ENCODE measurements at regions not wholly inside any gene's neighbourhood (a gene's known extent, or its start where the extent isn't known, plus 50 kb on each side); places are given as distances from the start of the nearest gene placed in this dataset.
"Not testable (repeated sequence)": the region's sequence is repeated elsewhere in the genome, so short reads cannot be mapped to it uniquely, and the experiment has no call there.

DNA sequence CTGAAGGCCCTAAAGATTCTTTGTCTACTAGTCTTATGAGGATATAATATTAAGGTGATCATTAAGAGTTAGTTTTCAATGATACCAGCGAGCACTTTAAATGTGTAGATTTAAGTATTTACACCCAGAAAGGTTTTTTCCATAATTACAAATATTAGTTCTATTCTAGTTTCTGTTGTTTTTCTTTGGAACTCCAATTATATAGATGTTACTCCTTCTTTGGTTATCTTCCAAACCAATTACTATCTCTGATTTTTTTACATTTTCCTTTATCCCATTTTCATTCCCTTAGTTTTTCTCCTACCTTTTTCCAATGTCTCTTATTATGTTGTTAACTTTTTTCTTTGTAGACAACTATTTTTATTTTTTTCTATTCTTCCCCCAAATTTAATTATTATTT, 355.1 kb downstream of the KCNN2 start:
- Mint-ChIP-seq H3K36me3 (no peaks in the 10 kb centered on the region), H3K27me3 (no peaks in the 10 kb centered on the region), H3K4me3 (no peak overlapping the region), H3K9me3 (peaks cover 11% of the 10 kb centered on the region), H3K27ac (no peak overlapping the region), H3K4me1 (ENCODE audit: low read depth in 2 of 2) (no peaks in the 10 kb centered on the region)
- no peak for ATAC-seq
- DNase-seq (ENCODE audit: low spot score), result no peak

- H3K4me1 Mint-ChIP-seq (ENCODE audit: low read depth in 2 of 2); H3K9me3 Mint-ChIP-seq; H3K27me3 Mint-ChIP-seq; H3K4me3 Mint-ChIP-seq; DNase-seq (ENCODE audit: low spot score); ATAC-seq; H3K36me3 Mint-ChIP-seq; H3K27ac Mint-ChIP-seq: not testable (repeated sequence)
These were observed 342.5 kb downstream of the KCNN2 start for GRCh38 chr5:114704225-114704893.

- H3K4me1 Mint-ChIP-seq (ENCODE audit: low read depth in 2 of 2), result no peaks in the 10 kb centered on the region
- no peak overlapping the region for H3K27ac Mint-ChIP-seq
- H3K4me3 Mint-ChIP-seq, result no peak overlapping the region
- no peaks in the 10 kb centered on the region for H3K9me3 Mint-ChIP-seq
- ATAC-seq, result no peak
- no peak for DNase-seq (ENCODE audit: low spot score)
- peaks cover 4% of the 10 kb centered on the region for H3K36me3 Mint-ChIP-seq
- H3K27me3 Mint-ChIP-seq, result no peaks in the 10 kb centered on the region
These were observed 340.9 kb downstream of the KCNN2 start for GRCh38 chr5:114702731-114703130.

GRCh38 chr5:114702136-114702535, 340.3 kb downstream of the KCNN2 start:
- H3K27me3 Mint-ChIP-seq, result no peaks in the 10 kb centered on the region
- no peak overlapping the region for H3K27ac Mint-ChIP-seq
- H3K9me3 Mint-ChIP-seq, result no peaks in the 10 kb centered on the region
- DNase-seq (ENCODE audit: low spot score) (no peak), ATAC-seq (no peak)
- peaks cover 4% of the 10 kb centered on the region for H3K36me3 Mint-ChIP-seq
- no peaks in the 10 kb centered on the region for H3K4me1 Mint-ChIP-seq (ENCODE audit: low read depth in 2 of 2)
- no peak overlapping the region for H3K4me3 Mint-ChIP-seq

DNA sequence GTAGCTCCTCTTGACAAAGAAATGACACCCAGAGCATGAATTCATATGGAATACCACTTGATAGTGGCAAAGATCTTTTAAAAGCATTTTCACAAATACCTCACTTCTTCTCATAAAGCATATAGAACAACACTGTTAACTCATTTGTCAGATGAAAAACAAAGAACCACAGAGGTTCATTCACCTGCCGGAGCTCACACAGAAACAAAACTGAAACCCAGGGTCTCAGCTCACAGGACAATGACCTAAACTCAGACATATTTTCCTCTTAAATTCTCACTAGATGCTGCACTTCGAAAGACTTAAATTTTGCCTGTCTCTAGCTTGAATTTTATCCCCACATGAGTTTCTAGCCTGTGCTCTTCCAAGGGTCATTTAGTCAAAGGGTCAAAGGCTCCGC, 339.0 kb downstream of the KCNN2 start:
- Mint-ChIP-seq H3K4me3 (no peak overlapping the region), H3K27me3 (no peaks in the 10 kb centered on the region), H3K4me1 (ENCODE audit: low read depth in 2 of 2) (no peaks in the 10 kb centered on the region), H3K9me3 (no peaks in the 10 kb centered on the region), H3K36me3 (peaks cover 4% of the 10 kb centered on the region), H3K27ac (no peak overlapping the region)
- DNase-seq (ENCODE audit: low spot score), result no peak
- ATAC-seq, result no peak

GRCh38 chr5:114695292-114695904, 333.5 kb downstream of the KCNN2 start:
- Mint-ChIP-seq H3K27ac (no peak overlapping the region), H3K9me3 (peaks cover 6% of the 10 kb centered on the region), H3K36me3 (peaks cover 4% of the 10 kb centered on the region), H3K27me3 (no peaks in the 10 kb centered on the region), H3K4me3 (no peak overlapping the region), H3K4me1 (ENCODE audit: low read depth in 2 of 2) (no peaks in the 10 kb centered on the region)
- DNase-seq (ENCODE audit: low spot score) (no peak), ATAC-seq (peak in 1 of 2 donors; percentile 40)

DNA sequence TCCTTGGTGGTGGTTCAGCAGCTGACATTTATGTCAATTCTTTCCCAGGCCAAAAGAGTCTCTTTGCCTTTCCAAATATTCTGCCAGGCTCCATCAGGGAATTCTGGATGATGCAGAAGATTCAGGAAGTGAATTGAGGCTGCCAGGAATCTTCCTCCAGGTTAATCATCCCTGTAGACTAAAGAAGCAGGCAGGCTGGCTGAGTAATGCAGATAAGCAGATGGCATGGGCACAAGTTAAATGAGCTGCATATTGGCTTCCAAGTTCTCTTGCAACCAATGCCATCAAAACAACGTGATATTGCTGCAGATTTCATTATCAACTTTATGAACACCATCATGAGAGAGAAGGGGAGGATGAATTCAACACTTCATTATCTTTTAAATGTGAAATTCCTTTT, 324.5 kb downstream of the KCNN2 start:
- H3K9me3 Mint-ChIP-seq, result peaks cover 6% of the 10 kb centered on the region
- no peaks in the 10 kb centered on the region for H3K4me1 Mint-ChIP-seq (ENCODE audit: low read depth in 2 of 2)
- DNase-seq (ENCODE audit: low spot score) (no peak), ATAC-seq (no peak)
- H3K36me3 Mint-ChIP-seq, result no peaks in the 10 kb centered on the region
- no peak overlapping the region for H3K27ac Mint-ChIP-seq
- H3K4me3 Mint-ChIP-seq, result no peak overlapping the region
- H3K27me3 Mint-ChIP-seq, result no peaks in the 10 kb centered on the region

DNA sequence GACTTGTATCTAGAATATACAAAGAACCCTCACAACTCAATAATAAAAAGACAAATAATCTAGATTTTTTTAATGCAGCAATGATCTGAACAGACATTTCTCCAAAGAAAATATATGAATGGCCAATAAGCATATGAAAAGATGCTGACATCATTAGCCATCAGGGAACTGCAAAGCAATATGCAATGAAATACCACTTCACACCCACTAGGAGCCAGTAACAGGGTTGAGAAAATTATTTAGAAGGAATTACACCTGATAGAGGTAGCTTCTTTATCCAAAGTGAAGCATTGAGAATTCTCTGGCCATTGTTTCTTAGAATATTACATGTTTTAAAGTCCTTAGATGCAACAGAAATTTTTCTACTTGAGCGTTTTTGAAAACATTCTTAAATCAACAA, 316.9 kb downstream of the KCNN2 start:
- no peaks in the 10 kb centered on the region for H3K27me3 Mint-ChIP-seq
- no peaks in the 10 kb centered on the region for H3K4me1 Mint-ChIP-seq (ENCODE audit: low read depth in 2 of 2)
- H3K4me3 Mint-ChIP-seq, result no peak overlapping the region
- DNase-seq (ENCODE audit: low spot score) (no peak), ATAC-seq (no peak)
- H3K27ac Mint-ChIP-seq, result no peak overlapping the region
- peaks cover under 1% of the 10 kb centered on the region for H3K9me3 Mint-ChIP-seq
- H3K36me3 Mint-ChIP-seq, result peaks cover under 1% of the 10 kb centered on the region

GRCh38 chr5:114665551-114665950, 303.7 kb downstream of the KCNN2 start:
- Mint-ChIP-seq H3K36me3 (peaks cover 4% of the 10 kb centered on the region), H3K4me1 (ENCODE audit: low read depth in 2 of 2) (no peaks in the 10 kb centered on the region), H3K4me3 (no peak overlapping the region), H3K27me3 (no peaks in the 10 kb centered on the region), H3K27ac (no peak overlapping the region), H3K9me3 (peaks cover 12% of the 10 kb centered on the region)
- ATAC-seq, result no peak
- no peak for DNase-seq (ENCODE audit: low spot score)

GRCh38 chr5:114660791-114661190, 298.9 kb downstream of the KCNN2 start:
- Mint-ChIP-seq H3K36me3 (peaks cover 4% of the 10 kb centered on the region), H3K4me1 (ENCODE audit: low read depth in 2 of 2) (no peaks in the 10 kb centered on the region), H3K27ac (no peak overlapping the region), H3K27me3 (no peaks in the 10 kb centered on the region), H3K9me3 (peaks cover 17% of the 10 kb centered on the region), H3K4me3 (no peak overlapping the region)
- no peak for ATAC-seq
- DNase-seq (ENCODE audit: low spot score), result no peak

GRCh38 chr5:114658194-114658593, 296.3 kb downstream of the KCNN2 start:
- Mint-ChIP-seq H3K27me3 (no peaks in the 10 kb centered on the region), H3K9me3 (peaks cover 13% of the 10 kb centered on the region), H3K4me1 (ENCODE audit: low read depth in 2 of 2) (no peaks in the 10 kb centered on the region), H3K4me3 (no peak overlapping the region), H3K27ac (no peak overlapping the region), H3K36me3 (peaks cover 4% of the 10 kb centered on the region)
- no peak for DNase-seq (ENCODE audit: low spot score)
- no peak for ATAC-seq

DNA sequence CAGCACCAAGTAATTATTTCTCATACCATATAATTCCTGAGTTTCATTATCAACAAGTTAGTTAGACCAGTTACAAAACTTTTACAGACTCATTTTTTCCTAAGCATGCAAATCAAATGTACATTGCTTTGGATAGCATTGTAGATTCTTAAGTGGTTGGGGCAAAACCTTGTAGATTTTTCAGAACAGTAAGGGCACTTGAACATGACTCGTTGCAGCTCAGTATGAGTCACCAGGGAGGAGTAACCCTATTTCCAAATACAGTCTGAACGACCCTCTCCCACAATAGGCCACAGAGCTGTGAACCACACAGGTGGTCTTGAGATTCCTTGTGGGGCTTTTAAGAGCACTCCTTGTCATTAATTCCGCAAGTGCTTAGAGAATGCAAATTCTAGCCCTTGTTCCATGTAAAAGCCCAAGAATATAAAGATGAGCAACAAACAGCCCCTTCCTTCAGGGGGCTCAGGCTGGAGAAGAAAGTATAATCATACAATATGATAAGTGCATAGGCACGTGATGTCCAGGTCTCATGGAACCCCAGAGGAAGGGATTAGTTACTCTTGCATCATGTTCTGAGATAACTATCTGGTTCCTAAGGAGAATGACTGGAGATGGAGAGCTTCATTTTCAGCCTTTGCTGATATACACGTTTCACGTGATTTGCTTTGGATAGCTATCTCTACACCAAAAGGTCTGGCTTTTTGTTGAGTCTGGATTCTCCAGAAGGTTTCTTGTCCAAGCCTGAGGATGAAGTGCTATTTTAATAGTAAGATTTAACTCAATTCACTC, 295.7 kb downstream of the KCNN2 start:
- no peak overlapping the region for H3K4me3 Mint-ChIP-seq
- H3K27me3 Mint-ChIP-seq, result no peaks in the 10 kb centered on the region
- DNase-seq (ENCODE audit: low spot score), result no peak
- no peak overlapping the region for H3K27ac Mint-ChIP-seq
- no peaks in the 10 kb centered on the region for H3K4me1 Mint-ChIP-seq (ENCODE audit: low read depth in 2 of 2)
- H3K9me3 Mint-ChIP-seq, result peaks cover 16% of the 10 kb centered on the region
- ATAC-seq, result no peak
- peaks cover 4% of the 10 kb centered on the region for H3K36me3 Mint-ChIP-seq

DNA sequence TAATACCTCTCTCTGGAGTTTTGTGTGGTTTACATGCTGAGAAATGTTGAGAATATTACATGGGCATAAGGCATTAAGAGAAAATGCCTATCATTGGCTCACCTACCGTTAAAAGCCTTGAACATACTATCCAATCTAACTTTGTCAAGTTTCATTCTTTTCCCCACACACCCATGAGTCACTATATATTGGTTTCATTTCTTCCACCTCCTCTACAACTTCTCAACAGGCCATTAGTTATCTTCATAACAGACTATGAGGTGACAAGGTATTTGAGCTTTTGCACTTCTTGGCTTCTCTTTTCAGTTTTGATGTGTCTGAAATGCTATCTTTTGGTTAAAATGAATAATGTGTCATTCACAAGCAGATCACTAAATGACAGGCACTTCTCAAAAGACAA, 288.0 kb downstream of the KCNN2 start:
- Mint-ChIP-seq H3K27ac (no peak overlapping the region), H3K4me1 (ENCODE audit: low read depth in 2 of 2) (no peaks in the 10 kb centered on the region), H3K4me3 (no peak overlapping the region), H3K36me3 (no peaks in the 10 kb centered on the region), H3K9me3 (peaks cover 7% of the 10 kb centered on the region), H3K27me3 (no peaks in the 10 kb centered on the region)
- no peak for ATAC-seq
- DNase-seq (ENCODE audit: low spot score), result no peak

GRCh38 chr5:114648940-114649339, 287.1 kb downstream of the KCNN2 start:
- H3K27ac Mint-ChIP-seq, result no peak overlapping the region
- H3K4me3 Mint-ChIP-seq, result no peak overlapping the region
- no peak for ATAC-seq
- no peaks in the 10 kb centered on the region for H3K27me3 Mint-ChIP-seq
- H3K9me3 Mint-ChIP-seq, result peaks cover 13% of the 10 kb centered on the region
- DNase-seq (ENCODE audit: low spot score), result no peak
- H3K4me1 Mint-ChIP-seq (ENCODE audit: low read depth in 2 of 2), result no peaks in the 10 kb centered on the region
- H3K36me3 Mint-ChIP-seq, result no peaks in the 10 kb centered on the region
